Fibroblast of skin of back (primary cell): ENCODE measurements at regions not wholly inside any gene's neighbourhood (a gene's known extent, or its start where the extent isn't known, plus 50 kb on each side); places are given as distances from the start of the nearest gene placed in this dataset.

Experiments used
- DNase-seq: peaks from one replicate; pipeline ENCODE4 v3.0.0-alpha.2; 2013

GRCh38 chr10:114771749-114772148 lies 49.8 kb upstream of the FHIP2A start:
- no peak for DNase-seq
